Endothelial cell of umbilical vein (primary cell): ENCODE measurements at regions not wholly inside any gene's neighbourhood (a gene's known extent, or its start where the extent isn't known, plus 50 kb on each side); places are given as distances from the start of the nearest gene placed in this dataset.

Experiments
- BruUV-seq: library from RNA; stranded (reverse); fragments of 400-500 nt; replicated peaks from 2 replicates; lab custom pipeline; 2021; lab: Mats Ljungman, UMichigan
- CTCF ChIA-PET: fragments of 300-600, 350-600 bp; sonication (Branson Sonifier 250); formaldehyde crosslinking; loops from one replicate; lab custom pipeline; 2021; ENCODE audit warnings: antibody characterized with exemption, inconsistent platforms; lab: Charles Lee
- POLR2A ChIA-PET: fragments of 300-600, 350-600 bp; sonication (Branson Sonifier 250); formaldehyde crosslinking; loops from one replicate; lab custom pipeline; 2021; ENCODE audit warnings: antibody characterized with exemption, inconsistent platforms; lab: Charles Lee
- DNase-seq: peaks from one replicate; pipeline ENCODE4 v3.0.0-alpha.2; 2011; ENCODE audit warnings: low read depth, low spot score
- FAIRE-seq: peaks from 2 replicates; lab custom pipeline; 2011; peaks lifted over from hg19 to GRCh38; lab: Jason Lieb, UNC
- H2AFZ ChIP-seq: 2 replicates; pipeline ENCODE4 v1.6.0; 2012; ENCODE audit warnings: low read depth, low read length, control low read depth, inconsistent platforms
- H3K27ac ChIP-seq: 2 replicates; pipeline ENCODE4 v1.5.1; 2011; ENCODE audit warnings: low read depth, mild to moderate bottlenecking, control low read depth, low read length, moderate library complexity; ENCODE audit not compliant: insufficient read depth
- H3K27me3 ChIP-seq, 2 experiments: 2 replicates each; pipeline versions ENCODE4 v1.6.0 to v1.6.1; 2011; ENCODE audit warnings: low read length in 2 of 2, mixed read lengths in 1 of 2; ENCODE audit not compliant: control insufficient read depth in 2 of 2, insufficient read depth in 2 of 2
- H3K36me3 ChIP-seq, 2 experiments: 2 replicates in 1 of 2; 3 replicates in 1 of 2; pipeline ENCODE4 v1.5.1; 2011; ENCODE audit warnings: low read length in 2 of 2, mild to moderate bottlenecking in 1 of 2, moderate library complexity in 1 of 2; ENCODE audit not compliant: control insufficient read depth in 2 of 2, insufficient read depth in 2 of 2; ENCODE audit errors: extremely low read depth in 1 of 2
- H3K4me1 ChIP-seq: 3 replicates; pipeline ENCODE4 v1.5.1; 2011; ENCODE audit warnings: mild to moderate bottlenecking, low read length; ENCODE audit not compliant: control insufficient read depth, insufficient read depth; ENCODE audit errors: extremely low read depth
- H3K4me2 ChIP-seq: 2 replicates; pipeline ENCODE4 v1.6.1; 2011; ENCODE audit warnings: low read length, control low read depth, mixed read lengths; ENCODE audit not compliant: insufficient read depth
- H3K4me3 ChIP-seq, 3 experiments: fragments of 200-600 bp in 1 of 3; sonication (generic), shearing (Covaris generic) in 1 of 3; replicated peaks in 1 of 3; 2 replicates each; pipeline ENCODE4 v1.5.1; 2011 to 2016; ENCODE audit warnings: control low read depth in 3 of 3, low read length in 3 of 3, mild to moderate bottlenecking in 2 of 3, inconsistent platforms in 1 of 3, low read depth in 1 of 3, moderate library complexity in 1 of 3; ENCODE audit not compliant: insufficient read depth in 1 of 3
- H3K79me2 ChIP-seq: 2 replicates; pipeline ENCODE4 v1.6.0; 2012; ENCODE audit warnings: low read length, inconsistent platforms; ENCODE audit not compliant: control insufficient read depth, insufficient read depth
- H3K9ac ChIP-seq: replicated peaks from 2 replicates; pipeline ENCODE3; 2011; ENCODE audit warnings: low read length, control low read depth; ENCODE audit not compliant: insufficient read depth; ENCODE audit errors: extremely low read depth
- H3K9me1 ChIP-seq: replicated peaks from 3 replicates; pipeline ENCODE4 v1.6.0; 2011; ENCODE audit warnings: mild to moderate bottlenecking, low read length; ENCODE audit not compliant: control insufficient read depth, insufficient read depth; ENCODE audit errors: extremely low read depth
- H3K9me3 ChIP-seq: replicated peaks from 2 replicates; pipeline ENCODE4 v1.5.1; 2012; ENCODE audit warnings: low read length, inconsistent platforms; ENCODE audit not compliant: control insufficient read depth, insufficient read depth
- H4K20me1 ChIP-seq: replicated peaks from 2 replicates; pipeline ENCODE3; 2011; ENCODE audit warnings: mild to moderate bottlenecking, low read length; ENCODE audit not compliant: control insufficient read depth, insufficient read depth; ENCODE audit errors: extremely low read depth
- CTCF ChIP-seq, 2 donors: IDR thresholded peaks; 1 replicate in 1 of 2; 2 replicates in 1 of 2; pipeline ENCODE4 v1.5.1; 2011; ENCODE audit warnings: low read length in 2 of 2, mild to moderate bottlenecking in 2 of 2, moderate library complexity in 2 of 2, control low read depth in 1 of 2, inconsistent platforms in 1 of 2, low read depth in 1 of 2; ENCODE audit not compliant: insufficient read depth in 1 of 2; ENCODE audit errors: extremely low read depth in 1 of 2
- FOS ChIP-seq: IDR thresholded peaks from 2 replicates; pipeline ENCODE4 v1.6.1; 2011; ENCODE audit warnings: mild to moderate bottlenecking, low read length, moderate library complexity, borderline replicate concordance; ENCODE audit not compliant: insufficient read depth
- GATA2 ChIP-seq: IDR thresholded peaks from 2 replicates; pipeline ENCODE4 v1.7.0; 2011; ENCODE audit warnings: low read depth, mild to moderate bottlenecking, moderate library complexity, mixed read lengths, low read length; ENCODE audit not compliant: insufficient read length, insufficient read depth
- JUN ChIP-seq: IDR thresholded peaks from 2 replicates; pipeline ENCODE4 v1.6.1; 2011; ENCODE audit warnings: borderline replicate concordance, low read depth; ENCODE audit not compliant: insufficient read length, insufficient read depth
- MYC ChIP-seq: IDR thresholded peaks from one replicate; pipeline ENCODE4 v1.6.1; 2011; ENCODE audit warnings: mild to moderate bottlenecking, low read depth, low read length
- POLR2A ChIP-seq: IDR thresholded peaks from 2 replicates; pipeline ENCODE4 v1.6.1; 2012; ENCODE audit warnings: low read depth, mild to moderate bottlenecking, control low read depth, low read length
- POLR2AphosphoS5 ChIP-seq: IDR thresholded peaks from 2 replicates; pipeline ENCODE4 v1.6.1; 2012; ENCODE audit warnings: low read depth, mild to moderate bottlenecking, control low read depth, low read length, moderate library complexity; ENCODE audit not compliant: insufficient read depth
- dilution Hi-C: fragments of 300-500 bp; cut with MboI; formaldehyde crosslinking; loops from one replicate; pipeline ENCODE4 v1.15.0; 2019; ENCODE audit warnings: low sequenced_read_pairs; ENCODE audit not compliant: extremely low pct_ligation_motif_present
- intact Hi-C: fragments of 100-400 bp; cut with micrococcal nuclease; formaldehyde crosslinking; loops from one replicate; pipeline ENCODE4 v1.10.0; 2022
- TF ChIP-seq, protein P1 (sequence below): IDR thresholded peaks from 2 replicates; pipeline ENCODE4 v1.6.1; 2011; ENCODE audit not compliant: insufficient read depth, insufficient read length

DNA sequence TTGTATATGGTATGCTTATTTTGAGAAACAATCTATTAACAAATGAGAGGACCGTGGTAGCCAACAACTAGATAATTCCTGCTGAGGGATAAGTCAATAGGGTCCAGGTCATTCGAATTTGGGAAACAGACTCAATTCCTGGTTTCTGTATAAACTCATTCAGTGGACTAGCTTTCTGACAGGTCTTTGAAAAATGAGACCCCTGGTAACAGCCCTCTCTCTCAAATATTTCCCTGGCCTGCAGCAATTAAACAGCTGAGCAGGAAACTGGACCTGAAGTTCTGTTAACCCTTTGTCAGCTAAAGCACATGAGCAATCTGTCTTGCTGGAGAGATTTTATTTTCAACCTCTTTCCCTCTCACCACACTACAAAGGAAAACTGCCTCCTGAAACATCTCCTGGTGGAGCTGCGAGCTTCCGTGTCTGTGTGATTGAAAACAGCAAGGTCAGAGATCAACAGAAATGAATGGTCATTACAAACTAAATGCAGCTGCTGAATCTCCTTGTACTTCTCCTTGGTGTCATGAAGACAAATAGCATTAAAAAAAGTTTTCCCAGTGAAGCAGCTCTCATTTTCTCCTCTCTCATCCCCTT is 70.3 kb upstream of the CCDC85A start:
- H2AFZ ChIP-seq: no peak overlapping the region
- ChIA-PET POLR2A (no interaction called here), CTCF (interaction anchor here (0.9 to 3.2 kb wide), 2 partner anchors 9 to 17 kb away, joined by 3 to 7 read pairs; no protein-coding TSS in a partner anchor)
- no peak for TF ChIP-seq MYC
- H3K27ac ChIP-seq: no peak overlapping the region
- H3K27me3 ChIP-seq: no peaks in the 10 kb centered on the region
- dilution Hi-C loops (no loop called here), intact Hi-C loops (no loop called here)
- H3K9me1 ChIP-seq: no peaks in the 10 kb centered on the region
- DNase-seq (peak; percentile 18), FAIRE-seq (peak; percentile 35)
- no peaks in the 10 kb centered on the region for H3K79me2 ChIP-seq
- no peak overlapping the region for H3K9ac ChIP-seq
- H3K4me3 ChIP-seq: no peak overlapping the region
- H3K4me1 ChIP-seq: no peaks in the 10 kb centered on the region
- H4K20me1 ChIP-seq: no peaks in the 10 kb centered on the region
- BruUV-seq: no TSS peak
- no peaks in the 10 kb centered on the region for H3K9me3 ChIP-seq
- H3K4me2 ChIP-seq: no peak overlapping the region
- no peaks in the 10 kb centered on the region for H3K36me3 ChIP-seq

DNA sequence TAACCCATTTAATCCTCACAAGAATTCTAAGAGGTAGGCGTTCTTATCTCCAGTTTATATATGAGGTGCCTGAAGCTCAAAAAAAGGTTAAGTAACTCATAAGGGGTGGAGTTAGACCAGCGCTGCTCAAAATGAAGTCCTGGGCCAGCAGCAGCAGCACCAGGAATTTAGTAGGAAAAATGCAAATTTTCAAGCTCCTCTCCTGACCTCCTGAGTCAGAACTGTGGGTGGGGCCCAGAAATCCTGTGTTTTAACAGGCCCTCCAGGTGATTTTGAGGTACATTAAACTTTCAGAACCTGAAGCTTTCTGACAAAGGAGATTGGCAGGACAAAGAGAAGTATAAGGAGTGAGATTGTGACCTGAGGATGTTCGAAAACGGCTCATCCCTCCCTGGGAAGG is 66.0 kb upstream of the CCDC85A start:
- Histone ChIP-seq H3K9me1 (no peaks in the 10 kb centered on the region), H3K79me2 (no peaks in the 10 kb centered on the region), H3K4me1 (no peaks in the 10 kb centered on the region), H3K4me2 (no peak overlapping the region), H4K20me1 (no peaks in the 10 kb centered on the region), H3K4me3 (no peak overlapping the region), H2AFZ (no peak overlapping the region), H3K9ac (no peak overlapping the region), H3K27ac (no peak overlapping the region), H3K9me3 (no peaks in the 10 kb centered on the region), H3K36me3 (no peaks in the 10 kb centered on the region), H3K27me3 (no peaks in the 10 kb centered on the region)
- CTCF ChIA-PET: interaction anchor here (5.6 kb wide), 1 partner anchor 13 kb away, joined by 25 read pairs; no protein-coding TSS in a partner anchor
- intact Hi-C loops: no loop called here
- FAIRE-seq: no peak
- dilution Hi-C loops: no loop called here
- TF ChIP-seq MYC (no peak), CTCF (IDR thresholded peaks at IDR 0.05; ENCODE audit: extremely low read depth in 1 of 2, insufficient read depth in 1 of 2, low read depth in 1 of 2, low read length in 2 of 2) (no peak), POLR2A (no peak), POLR2AphosphoS5 (no peak), JUN (no peak), FOS (no peak), GATA2 (no peak)
- TF ChIP-seq, protein P1, sequence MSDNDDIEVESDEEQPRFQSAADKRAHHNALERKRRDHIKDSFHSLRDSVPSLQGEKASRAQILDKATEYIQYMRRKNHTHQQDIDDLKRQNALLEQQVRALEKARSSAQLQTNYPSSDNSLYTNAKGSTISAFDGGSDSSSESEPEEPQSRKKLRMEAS: no peak
- BruUV-seq: no TSS peak
- POLR2A ChIA-PET: no interaction called here
- no peak for DNase-seq
